ENCODE measurements at regions not wholly inside any gene's neighbourhood (a gene's known extent, or its start where the extent isn't known, plus 50 kb on each side); places are given as distances from the start of the nearest gene placed in this dataset.

DNA sequence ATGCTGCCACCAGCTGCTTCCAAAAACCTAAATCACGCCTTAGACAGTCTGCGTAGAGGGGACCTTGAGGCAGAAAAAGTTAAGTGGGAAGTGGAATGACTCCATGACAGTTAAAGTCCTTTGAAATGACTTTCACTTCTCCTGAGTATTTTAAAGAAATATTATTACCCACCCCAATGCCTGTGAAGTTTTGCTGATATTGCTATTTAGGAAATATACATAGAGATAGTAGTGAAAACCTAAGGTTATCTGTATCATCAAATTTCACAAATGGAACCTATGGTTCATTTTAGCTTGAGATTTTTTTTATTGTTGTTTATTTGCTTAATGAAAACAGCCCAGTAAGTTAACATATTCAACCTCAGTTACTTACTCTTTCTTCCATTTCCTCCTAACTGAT is 182.1 kb upstream of the FBXL4 start:
- TF ChIP-seq CTCF (IDR thresholded peaks at IDR 0.05 in 8 of 11, conservative IDR thresholded peaks at IDR 0.05 in 3 of 11) (no peak), POLR2A (IDR thresholded peaks at IDR 0.05) (no peak), POLR2AphosphoS5 (IDR thresholded peaks at IDR 0.05) (no peak)
